Activated T-helper 17 cell treated with anti-CD3 and anti-CD28 coated beads, Interleukin-2, amount 50 U/mL, for 72 hours (primary cell): ENCODE measurements at regions not wholly inside any gene's neighbourhood (a gene's known extent, or its start where the extent isn't known, plus 50 kb on each side); places are given as distances from the start of the nearest gene placed in this dataset.

Experiments used
- ATAC-seq: fragments of 150-1000 bp; cut with Tn5 transposase; replicated peaks from 2 replicates; pipeline ENCODE4 v1.10.0; 2021; ENCODE audit warnings: mild to moderate bottlenecking, moderate library complexity
- H3K27ac Mint-ChIP-seq: one replicate; pipeline ENCODE4 v1.8.0; 2022; ENCODE audit warnings: mixed read lengths
- H3K27me3 Mint-ChIP-seq: one replicate; pipeline ENCODE4 v1.8.0; 2022; ENCODE audit warnings: mixed read lengths
- H3K36me3 Mint-ChIP-seq: one replicate; pipeline ENCODE4 v1.8.0; 2022; ENCODE audit warnings: low read depth, mild to moderate bottlenecking, mixed read lengths
- H3K4me1 Mint-ChIP-seq: one replicate; pipeline ENCODE4 v1.8.0; 2022; ENCODE audit warnings: mixed read lengths
- H3K4me3 Mint-ChIP-seq: one replicate; pipeline ENCODE4 v1.8.0; 2022; ENCODE audit warnings: mild to moderate bottlenecking, mixed read lengths
- H3K9me3 Mint-ChIP-seq: one replicate; pipeline ENCODE4 v1.8.0; 2022; ENCODE audit warnings: mixed read lengths

DNA sequence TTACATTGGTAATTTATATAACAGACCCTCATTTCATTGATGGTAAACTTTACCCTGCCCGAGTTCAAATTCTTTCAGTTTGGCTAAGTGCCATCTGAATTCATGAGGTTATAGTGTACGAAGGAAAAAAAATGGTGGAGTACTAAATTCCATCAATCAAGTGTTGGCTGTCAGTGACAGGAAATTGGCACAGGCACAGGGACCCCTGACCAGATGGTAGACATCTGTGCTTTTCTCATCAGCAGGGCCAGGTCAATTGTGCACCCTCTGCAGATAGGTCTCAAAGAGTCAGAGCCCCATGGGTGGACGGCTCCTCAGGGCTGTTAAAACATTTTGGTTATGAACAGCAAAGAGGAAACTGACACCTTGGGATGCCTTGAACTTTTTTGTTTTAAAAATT is 439.2 kb downstream of the SETBP1 start:
- no peak for ATAC-seq
- Mint-ChIP-seq H3K27ac (no peak overlapping the region), H3K9me3 (no peaks in the 10 kb centered on the region), H3K27me3 (peaks cover 11% of the 10 kb centered on the region), H3K4me1 (no peaks in the 10 kb centered on the region), H3K36me3 (no peaks in the 10 kb centered on the region), H3K4me3 (no peak overlapping the region)

DNA sequence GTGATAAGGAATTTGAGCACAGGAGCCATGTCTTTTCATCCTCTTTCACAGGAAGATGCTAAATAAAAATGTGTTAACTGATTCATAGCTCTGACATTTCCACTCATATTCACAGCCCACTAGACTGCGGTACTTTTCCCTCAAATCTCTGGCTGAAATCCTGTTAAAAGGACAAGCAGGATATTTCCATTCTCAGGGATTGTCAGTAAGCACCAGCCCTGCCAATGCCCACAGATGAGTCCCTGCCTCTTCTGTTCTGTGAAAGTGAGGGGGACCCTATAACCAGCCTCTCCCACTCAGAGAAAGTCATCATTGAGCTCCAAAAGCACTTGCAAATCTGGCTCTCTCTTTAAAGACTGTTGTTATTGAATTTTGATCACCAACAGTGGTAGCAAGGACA is 440.5 kb downstream of the SETBP1 start:
- H3K36me3 Mint-ChIP-seq, result no peaks in the 10 kb centered on the region
- no peaks in the 10 kb centered on the region for H3K4me1 Mint-ChIP-seq
- no peak overlapping the region for H3K27ac Mint-ChIP-seq
- no peak overlapping the region for H3K4me3 Mint-ChIP-seq
- ATAC-seq, result no peak
- peaks cover 11% of the 10 kb centered on the region for H3K27me3 Mint-ChIP-seq
- H3K9me3 Mint-ChIP-seq, result no peaks in the 10 kb centered on the region

DNA sequence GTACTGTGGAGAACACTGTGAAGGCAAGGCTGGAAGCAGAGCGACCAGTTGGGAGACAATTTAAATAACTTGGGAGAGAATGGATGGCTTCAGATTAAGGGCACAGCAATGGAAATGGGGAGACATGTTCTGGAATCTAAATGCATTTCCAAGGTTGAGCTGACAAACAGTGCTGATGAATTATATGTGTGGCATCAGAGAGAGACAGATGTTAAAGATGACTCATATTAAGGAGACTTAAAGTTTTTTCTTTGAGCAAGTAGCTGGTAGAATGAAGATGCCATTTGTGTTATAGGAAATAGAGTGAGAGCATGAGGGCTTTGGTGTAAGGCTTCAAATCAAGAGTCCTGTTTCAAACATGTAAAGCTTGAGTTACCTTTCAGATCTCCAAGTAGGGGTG is 441.8 kb downstream of the SETBP1 start:
- Mint-ChIP-seq H3K36me3 (no peaks in the 10 kb centered on the region), H3K27ac (no peak overlapping the region), H3K4me3 (no peak overlapping the region), H3K4me1 (no peaks in the 10 kb centered on the region), H3K27me3 (peaks cover 17% of the 10 kb centered on the region), H3K9me3 (peaks cover 3% of the 10 kb centered on the region)
- ATAC-seq, result no peak

DNA sequence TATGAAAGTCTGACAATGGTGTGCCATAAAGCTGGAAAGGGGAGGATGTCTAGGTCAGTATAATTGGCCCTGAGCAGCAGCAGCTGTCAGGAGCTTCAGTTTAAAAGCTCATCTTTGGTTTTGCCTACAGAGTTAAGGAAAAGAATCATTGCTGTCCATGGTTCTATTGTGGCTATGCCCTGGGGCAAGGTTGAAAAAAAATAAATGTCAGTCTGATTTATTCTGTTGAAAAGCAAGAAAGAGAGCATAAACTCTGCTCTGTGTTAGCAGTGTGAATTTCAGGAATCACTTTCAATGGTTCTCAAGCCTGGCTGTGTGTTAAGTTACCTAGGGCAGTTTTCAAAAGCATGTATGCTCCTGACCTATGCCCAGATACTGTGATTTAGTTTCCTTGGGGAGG is 446.7 kb downstream of the SETBP1 start:
- Mint-ChIP-seq H3K4me1 (no peaks in the 10 kb centered on the region), H3K9me3 (peaks cover 3% of the 10 kb centered on the region), H3K4me3 (no peak overlapping the region), H3K27me3 (peaks cover 18% of the 10 kb centered on the region), H3K27ac (no peak overlapping the region), H3K36me3 (no peaks in the 10 kb centered on the region)
- ATAC-seq, result no peak

DNA sequence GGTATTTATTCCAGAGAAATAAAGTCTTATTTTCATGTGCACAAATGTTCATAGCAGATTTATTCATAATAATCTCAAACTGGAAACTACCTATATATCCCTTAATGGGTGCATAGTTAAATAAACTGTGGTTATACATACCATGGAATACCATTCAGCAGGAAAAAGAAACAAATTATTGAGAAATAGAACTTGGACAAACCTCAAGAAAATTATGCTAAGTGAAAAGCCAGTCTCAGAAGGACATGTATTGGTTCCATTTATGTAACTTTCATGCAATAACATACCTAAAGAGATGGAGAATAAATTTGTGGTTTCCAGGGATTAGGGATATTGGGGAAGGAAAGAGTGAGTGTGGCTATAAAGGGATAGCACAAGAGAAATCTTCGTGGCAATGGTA is 452.6 kb downstream of the SETBP1 start:
- no peak for ATAC-seq
- H3K9me3 Mint-ChIP-seq, result no peaks in the 10 kb centered on the region
- H3K36me3 Mint-ChIP-seq, result no peaks in the 10 kb centered on the region
- H3K27ac Mint-ChIP-seq, result no peak overlapping the region
- H3K27me3 Mint-ChIP-seq, result peaks cover 17% of the 10 kb centered on the region
- no peaks in the 10 kb centered on the region for H3K4me1 Mint-ChIP-seq
- H3K4me3 Mint-ChIP-seq, result no peak overlapping the region

DNA sequence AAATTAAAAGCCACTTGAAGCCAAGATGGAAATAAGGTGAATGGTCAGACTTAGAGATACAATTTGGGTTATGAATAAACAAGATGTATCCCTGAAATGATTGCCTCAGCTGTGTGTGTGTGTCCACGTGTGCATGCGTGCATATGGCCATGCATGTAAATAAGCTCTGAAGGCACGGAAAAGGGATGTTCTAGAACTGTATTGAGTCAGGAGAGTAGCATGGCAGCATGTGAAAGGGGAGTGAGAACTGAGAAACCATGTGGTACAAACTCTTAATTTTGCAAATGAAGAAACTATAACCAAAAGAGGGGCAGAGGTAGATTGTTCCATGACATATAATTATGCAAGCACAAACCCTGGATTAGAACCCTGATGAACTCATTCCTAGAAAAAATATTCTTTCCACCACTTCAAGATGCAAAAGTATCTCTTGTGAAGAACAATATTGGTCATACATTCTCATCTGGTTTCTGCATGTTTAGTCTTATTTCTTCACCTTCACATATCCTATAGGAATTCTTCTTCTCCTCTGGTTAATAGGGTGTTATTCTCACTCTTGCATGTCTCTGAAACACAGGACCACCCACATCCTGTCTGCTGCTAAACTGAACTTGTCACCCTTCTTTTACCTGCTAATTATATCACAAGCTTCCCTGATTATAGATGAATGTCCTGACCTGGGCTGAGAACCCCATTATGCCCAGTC is 455.8 kb downstream of the SETBP1 start:
- H3K36me3 Mint-ChIP-seq, result no peaks in the 10 kb centered on the region
- ATAC-seq, result no peak
- H3K27ac Mint-ChIP-seq, result no peak overlapping the region
- no peaks in the 10 kb centered on the region for H3K9me3 Mint-ChIP-seq
- H3K4me3 Mint-ChIP-seq, result no peak overlapping the region
- H3K27me3 Mint-ChIP-seq, result peaks cover 9% of the 10 kb centered on the region
- no peaks in the 10 kb centered on the region for H3K4me1 Mint-ChIP-seq

DNA sequence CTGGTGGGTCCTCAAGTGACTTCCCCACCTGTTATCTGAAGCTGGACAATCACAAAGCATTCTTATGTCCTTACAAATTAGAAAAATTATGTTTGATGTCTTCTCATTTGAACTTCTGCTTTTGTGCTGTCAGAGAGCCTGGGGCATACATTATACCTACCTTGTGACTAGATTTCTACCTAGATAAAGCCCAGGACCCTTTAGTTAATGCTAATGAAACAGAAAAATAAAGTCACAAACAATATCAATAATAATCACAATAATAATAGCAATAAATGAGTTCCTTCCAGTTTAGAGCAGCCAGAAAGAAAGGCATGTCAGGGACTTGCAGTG is 456.4 kb downstream of the SETBP1 start:
- H3K27ac Mint-ChIP-seq, result no peak overlapping the region

DNA sequence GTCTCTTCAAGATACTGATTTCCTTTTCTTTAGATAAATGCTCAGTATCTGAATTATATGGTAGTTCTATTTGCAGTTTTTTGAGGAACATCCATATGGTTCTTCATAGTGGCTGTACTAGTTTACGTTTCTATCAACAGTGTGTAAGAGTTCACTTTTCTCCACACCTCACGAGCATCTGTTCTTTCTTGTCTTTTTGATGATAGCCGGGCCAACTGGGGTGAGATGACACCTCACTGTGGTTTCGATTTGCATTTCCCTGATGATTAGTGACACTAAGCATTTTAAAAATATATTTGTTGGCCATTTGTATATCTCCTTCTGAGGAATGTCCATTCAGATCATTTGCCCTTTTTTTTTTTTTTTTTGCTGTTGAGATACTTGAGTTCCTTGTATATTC is 458.8 kb downstream of the SETBP1 start:
- no peak overlapping the region for H3K27ac Mint-ChIP-seq
- no peak overlapping the region for H3K4me3 Mint-ChIP-seq
- H3K4me1 Mint-ChIP-seq, result no peaks in the 10 kb centered on the region
- H3K27me3 Mint-ChIP-seq, result peaks cover 9% of the 10 kb centered on the region
- no peaks in the 10 kb centered on the region for H3K9me3 Mint-ChIP-seq
- no peaks in the 10 kb centered on the region for H3K36me3 Mint-ChIP-seq
- no peak for ATAC-seq

More for the DNA sequence above, 456.4 kb downstream of the SETBP1 start:
- Mint-ChIP-seq H3K4me3 (no peak overlapping the region), H3K9me3 (no peaks in the 10 kb centered on the region), H3K4me1 (no peaks in the 10 kb centered on the region), H3K36me3 (no peaks in the 10 kb centered on the region), H3K27me3 (peaks cover 9% of the 10 kb centered on the region)
- no peak for ATAC-seq

DNA sequence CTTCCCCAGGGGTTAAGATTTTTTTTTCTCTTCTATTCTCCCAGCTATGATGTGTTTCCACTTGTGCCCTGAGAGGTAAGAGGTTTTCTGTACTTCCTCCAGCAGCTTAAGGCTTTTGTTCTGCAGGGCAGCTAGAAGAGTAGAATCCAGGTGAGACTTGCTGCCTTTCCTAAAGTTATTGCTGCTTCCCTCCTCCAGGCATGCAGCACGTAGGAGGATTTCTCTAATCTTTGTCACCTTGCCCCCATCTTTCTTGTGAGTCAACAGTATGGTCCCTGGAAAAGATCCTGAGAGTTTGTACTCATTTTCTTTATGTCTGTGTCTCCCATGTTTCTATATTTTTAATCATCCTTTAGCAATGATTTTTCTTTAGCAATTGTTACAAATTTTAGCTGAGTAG is 462.2 kb downstream of the SETBP1 start:
- ATAC-seq, result no peak
- Mint-ChIP-seq H3K27ac (no peak overlapping the region), H3K36me3 (no peaks in the 10 kb centered on the region), H3K27me3 (peaks cover 13% of the 10 kb centered on the region), H3K4me3 (no peak overlapping the region), H3K4me1 (no peaks in the 10 kb centered on the region), H3K9me3 (no peaks in the 10 kb centered on the region)

DNA sequence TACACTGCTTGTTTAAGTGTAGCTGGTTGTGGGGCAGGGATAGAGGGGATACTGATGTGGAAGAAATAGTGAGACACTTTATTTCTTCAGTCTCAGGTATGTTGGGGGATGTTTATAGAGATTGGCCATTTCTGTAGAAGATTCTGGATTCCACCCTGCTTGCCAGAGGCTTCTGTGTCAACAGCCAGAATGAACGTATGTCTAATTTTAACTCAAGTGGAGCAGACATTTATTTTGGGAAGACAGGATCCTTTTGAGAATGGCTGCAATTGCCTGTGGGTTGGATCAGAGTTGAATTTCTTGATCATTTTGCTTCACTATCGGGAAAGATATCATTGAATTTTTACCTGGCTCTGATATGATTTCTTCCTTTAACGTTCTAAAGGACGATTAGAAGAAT is 465.6 kb upstream of the SLC14A2 start:
- ATAC-seq, result no peak
- Mint-ChIP-seq H3K36me3 (no peaks in the 10 kb centered on the region), H3K4me3 (no peak overlapping the region), H3K27ac (no peak overlapping the region), H3K27me3 (peaks cover 19% of the 10 kb centered on the region), H3K9me3 (no peaks in the 10 kb centered on the region), H3K4me1 (no peaks in the 10 kb centered on the region)

DNA sequence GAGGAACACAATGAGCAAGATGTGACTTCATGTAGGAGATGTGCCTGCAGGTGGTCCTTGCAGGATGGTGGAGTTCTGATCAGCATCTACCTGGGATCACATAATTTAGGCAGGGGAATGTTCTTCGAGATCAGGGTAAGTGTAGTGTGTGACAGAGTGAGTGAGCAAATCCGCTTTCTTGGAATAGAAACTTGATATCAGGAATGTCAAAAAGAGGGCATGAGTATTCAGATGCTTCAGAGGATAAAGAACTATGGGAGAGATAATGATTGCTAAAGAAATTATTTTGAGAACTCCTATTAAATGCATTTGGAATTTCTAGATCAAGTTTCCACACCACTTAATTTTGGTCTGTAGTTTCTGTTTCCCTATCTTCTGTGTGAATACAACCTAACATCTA is 463.6 kb upstream of the SLC14A2 start:
- Mint-ChIP-seq H3K27me3 (peaks cover 16% of the 10 kb centered on the region), H3K9me3 (no peaks in the 10 kb centered on the region), H3K27ac (no peak overlapping the region), H3K4me3 (no peak overlapping the region), H3K4me1 (no peaks in the 10 kb centered on the region), H3K36me3 (no peaks in the 10 kb centered on the region)
- no peak for ATAC-seq

DNA sequence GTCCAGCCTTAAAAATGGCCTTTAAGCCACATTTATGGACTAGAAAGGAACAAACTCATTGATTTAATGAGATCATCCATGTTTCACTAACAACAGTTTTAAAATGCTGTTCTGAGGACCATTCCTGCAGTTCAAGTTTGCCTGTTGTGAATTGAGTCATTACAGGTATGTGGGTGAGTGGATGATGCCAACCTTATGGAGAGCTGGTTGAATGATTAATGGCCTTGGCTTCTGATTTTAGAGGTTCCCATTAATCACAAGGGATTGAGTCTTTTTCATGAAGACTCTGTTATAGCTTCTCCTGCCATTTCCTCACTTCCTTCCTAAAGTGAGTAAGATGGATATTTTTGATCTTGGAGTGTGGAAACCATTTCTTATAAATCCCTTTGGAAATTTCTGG is 459.8 kb upstream of the SLC14A2 start:
- H3K36me3 Mint-ChIP-seq, result no peaks in the 10 kb centered on the region
- H3K9me3 Mint-ChIP-seq, result no peaks in the 10 kb centered on the region
- H3K4me1 Mint-ChIP-seq, result no peaks in the 10 kb centered on the region
- no peak for ATAC-seq
- peaks cover 17% of the 10 kb centered on the region for H3K27me3 Mint-ChIP-seq
- H3K4me3 Mint-ChIP-seq, result no peak overlapping the region
- H3K27ac Mint-ChIP-seq, result no peak overlapping the region

DNA sequence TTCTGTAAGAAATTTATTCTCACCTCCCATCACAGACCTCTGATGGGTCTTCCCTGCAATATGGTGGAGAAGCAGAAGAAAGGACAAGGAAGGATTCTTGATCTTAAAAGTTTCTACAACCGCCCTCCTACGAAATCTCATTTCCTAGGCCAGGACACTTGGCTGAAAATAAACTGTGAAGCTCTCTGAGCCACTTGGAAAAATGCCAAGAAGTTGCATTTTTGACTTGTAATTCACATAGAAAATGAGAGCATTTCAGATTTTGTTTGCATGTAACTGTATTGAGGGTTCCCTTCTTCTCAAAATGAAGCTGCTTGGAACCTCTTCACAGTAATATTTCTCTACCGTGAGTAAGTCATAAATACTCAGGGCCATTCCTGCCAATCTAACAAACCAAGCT is 458.3 kb upstream of the SLC14A2 start:
- H3K4me1 Mint-ChIP-seq, result no peaks in the 10 kb centered on the region
- H3K27me3 Mint-ChIP-seq, result peaks cover 18% of the 10 kb centered on the region
- ATAC-seq, result no peak
- no peaks in the 10 kb centered on the region for H3K36me3 Mint-ChIP-seq
- no peaks in the 10 kb centered on the region for H3K9me3 Mint-ChIP-seq
- H3K27ac Mint-ChIP-seq, result no peak overlapping the region
- no peak overlapping the region for H3K4me3 Mint-ChIP-seq

DNA sequence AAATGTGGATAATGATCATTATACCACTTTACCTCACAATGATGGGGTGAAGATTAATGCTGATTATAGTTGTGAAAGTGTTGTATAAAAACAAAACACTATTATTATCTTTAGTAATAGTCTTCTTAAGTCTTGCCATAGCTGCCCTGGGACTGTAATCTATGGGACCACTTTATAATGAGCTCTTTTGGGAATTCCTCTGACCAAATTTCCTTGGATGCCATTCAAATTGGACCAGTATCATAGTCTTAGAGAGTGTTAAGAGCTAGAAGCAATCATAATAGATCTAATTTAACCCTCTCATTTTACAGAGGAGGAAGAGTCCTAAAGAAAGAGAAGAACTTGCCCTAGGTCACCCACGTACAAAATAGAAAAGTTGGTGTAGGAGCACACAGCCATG is 457.7 kb upstream of the SLC14A2 start:
- no peak for ATAC-seq
- H3K27me3 Mint-ChIP-seq, result peaks cover 20% of the 10 kb centered on the region
- H3K4me1 Mint-ChIP-seq, result no peaks in the 10 kb centered on the region
- H3K9me3 Mint-ChIP-seq, result no peaks in the 10 kb centered on the region
- no peak overlapping the region for H3K27ac Mint-ChIP-seq
- no peak overlapping the region for H3K4me3 Mint-ChIP-seq
- no peaks in the 10 kb centered on the region for H3K36me3 Mint-ChIP-seq

DNA sequence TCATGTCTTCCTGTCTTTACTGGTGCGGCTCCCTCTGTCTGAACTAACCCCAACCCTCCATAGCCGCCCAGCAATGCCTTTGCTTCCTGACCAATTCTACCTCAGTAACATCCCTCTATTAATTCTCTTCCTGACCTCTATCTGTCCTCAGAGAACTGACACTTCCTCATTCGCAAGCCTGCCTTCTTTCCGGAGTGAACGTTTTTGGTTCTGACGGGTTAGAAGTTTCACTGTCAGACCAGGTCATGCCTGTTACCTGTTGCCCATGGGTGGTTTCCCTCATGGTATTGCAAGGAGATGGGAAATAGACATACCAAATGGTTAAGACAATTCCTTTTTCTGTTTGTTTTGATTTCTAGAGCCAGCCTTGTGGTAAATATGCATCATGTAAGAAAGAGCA is 453.4 kb upstream of the SLC14A2 start:
- Mint-ChIP-seq H3K27ac (no peak overlapping the region), H3K27me3 (peaks cover 20% of the 10 kb centered on the region), H3K4me1 (no peaks in the 10 kb centered on the region), H3K36me3 (no peaks in the 10 kb centered on the region), H3K4me3 (no peak overlapping the region), H3K9me3 (no peaks in the 10 kb centered on the region)
- no peak for ATAC-seq

DNA sequence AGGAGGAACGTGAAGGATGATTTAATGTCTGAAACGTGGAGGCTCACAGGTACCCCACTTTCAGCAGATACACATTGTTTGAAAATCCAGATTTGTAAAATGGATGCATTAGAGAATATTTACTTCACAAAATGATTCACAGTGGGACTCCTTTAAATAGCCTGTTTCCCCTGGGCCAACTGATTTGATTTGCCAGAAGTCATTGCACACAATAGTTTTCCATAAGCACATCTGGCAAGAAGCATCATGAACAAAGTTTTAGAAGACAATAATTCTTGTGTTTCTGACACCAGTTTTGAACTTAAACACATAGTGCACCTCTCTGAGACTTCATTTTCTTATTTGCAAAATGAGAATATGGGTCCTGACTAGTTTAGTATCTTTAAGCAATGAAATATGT is 451.4 kb upstream of the SLC14A2 start:
- Mint-ChIP-seq H3K27ac (no peak overlapping the region), H3K4me3 (no peak overlapping the region), H3K9me3 (no peaks in the 10 kb centered on the region), H3K27me3 (peaks cover 14% of the 10 kb centered on the region), H3K4me1 (no peaks in the 10 kb centered on the region), H3K36me3 (no peaks in the 10 kb centered on the region)
- ATAC-seq, result no peak
